ENCODE measurements at regions not wholly inside any gene's neighbourhood (a gene's known extent, or its start where the extent isn't known, plus 50 kb on each side); places are given as distances from the start of the nearest gene placed in this dataset.

DNA sequence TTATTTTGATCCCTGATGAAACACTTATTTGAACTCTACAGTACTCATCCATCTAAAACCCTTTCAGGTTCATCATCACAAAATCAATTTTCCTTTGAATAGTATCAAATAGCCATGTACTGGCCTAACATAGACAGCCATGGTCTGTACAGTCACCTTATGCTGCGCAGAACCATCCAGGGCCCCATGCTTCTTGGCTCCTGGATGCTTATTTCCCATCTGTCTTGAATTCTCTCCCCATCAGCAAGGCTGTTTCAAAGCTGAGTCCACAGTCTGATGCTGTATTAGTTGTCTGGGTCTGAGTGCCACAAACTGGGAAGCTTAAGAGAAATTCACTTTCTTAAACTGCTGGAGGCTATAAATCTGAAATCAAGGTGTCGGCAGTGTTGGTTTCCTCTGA is 290.2 kb downstream of the OSR1 start:
- no peaks in the 10 kb centered on the region for H3K36me3 ChIP-seq
- no peak overlapping the region for H3K27ac ChIP-seq
- intact Hi-C loops (cut with DNase I; ENCODE audit: low total_unique reads), result no loop called here

DNA sequence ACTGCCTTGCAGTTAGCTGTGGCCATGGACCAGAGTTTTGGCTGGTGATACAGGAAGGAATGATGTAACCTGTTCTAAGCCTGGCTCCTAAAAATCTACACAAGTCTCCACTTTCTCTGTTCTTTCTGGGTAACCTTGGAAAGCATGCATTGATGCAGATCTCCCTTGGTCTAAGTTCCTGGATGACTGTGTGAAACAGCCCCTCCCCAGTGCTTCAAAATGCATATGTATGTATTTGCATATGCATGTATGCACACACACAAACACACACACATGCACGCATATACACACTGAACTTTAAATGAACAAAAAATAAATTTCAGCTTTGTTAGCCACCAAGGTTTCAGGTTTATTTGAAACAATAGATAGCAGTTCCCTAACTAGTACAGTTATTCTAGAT is 296.1 kb downstream of the OSR1 start:
- Histone ChIP-seq H3K9me3 (no peaks in the 10 kb centered on the region), H3K4me3 (no peak overlapping the region), H3K27me3 (no peaks in the 10 kb centered on the region), H3K36me3 (no peaks in the 10 kb centered on the region), H3K27ac (no peak overlapping the region), H3K4me1 (no peaks in the 10 kb centered on the region)
- DNase-seq, result no peak
- intact Hi-C loops (cut with DNase I; ENCODE audit: low total_unique reads), result no loop called here
- TF ChIP-seq, protein P1, sequence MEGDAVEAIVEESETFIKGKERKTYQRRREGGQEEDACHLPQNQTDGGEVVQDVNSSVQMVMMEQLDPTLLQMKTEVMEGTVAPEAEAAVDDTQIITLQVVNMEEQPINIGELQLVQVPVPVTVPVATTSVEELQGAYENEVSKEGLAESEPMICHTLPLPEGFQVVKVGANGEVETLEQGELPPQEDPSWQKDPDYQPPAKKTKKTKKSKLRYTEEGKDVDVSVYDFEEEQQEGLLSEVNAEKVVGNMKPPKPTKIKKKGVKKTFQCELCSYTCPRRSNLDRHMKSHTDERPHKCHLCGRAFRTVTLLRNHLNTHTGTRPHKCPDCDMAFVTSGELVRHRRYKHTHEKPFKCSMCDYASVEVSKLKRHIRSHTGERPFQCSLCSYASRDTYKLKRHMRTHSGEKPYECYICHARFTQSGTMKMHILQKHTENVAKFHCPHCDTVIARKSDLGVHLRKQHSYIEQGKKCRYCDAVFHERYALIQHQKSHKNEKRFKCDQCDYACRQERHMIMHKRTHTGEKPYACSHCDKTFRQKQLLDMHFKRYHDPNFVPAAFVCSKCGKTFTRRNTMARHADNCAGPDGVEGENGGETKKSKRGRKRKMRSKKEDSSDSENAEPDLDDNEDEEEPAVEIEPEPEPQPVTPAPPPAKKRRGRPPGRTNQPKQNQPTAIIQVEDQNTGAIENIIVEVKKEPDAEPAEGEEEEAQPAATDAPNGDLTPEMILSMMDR (IDR thresholded peaks at IDR 0.05), result no peak
- no peak for TF ChIP-seq POLR2A (IDR thresholded peaks at IDR 0.05)

More for the DNA sequence above, 290.2 kb downstream of the OSR1 start:
- H3K27me3 ChIP-seq, result no peaks in the 10 kb centered on the region
- H3K4me3 ChIP-seq, result no peak overlapping the region
- no peak for DNase-seq
- TF ChIP-seq, protein P1 (IDR thresholded peaks at IDR 0.05), result no peak
- TF ChIP-seq POLR2A (IDR thresholded peaks at IDR 0.05), result no peak
- H3K9me3 ChIP-seq, result no peaks in the 10 kb centered on the region
- H3K4me1 ChIP-seq, result peaks cover 0 to 4% of the 10 kb centered on the region in 2 donors

DNA sequence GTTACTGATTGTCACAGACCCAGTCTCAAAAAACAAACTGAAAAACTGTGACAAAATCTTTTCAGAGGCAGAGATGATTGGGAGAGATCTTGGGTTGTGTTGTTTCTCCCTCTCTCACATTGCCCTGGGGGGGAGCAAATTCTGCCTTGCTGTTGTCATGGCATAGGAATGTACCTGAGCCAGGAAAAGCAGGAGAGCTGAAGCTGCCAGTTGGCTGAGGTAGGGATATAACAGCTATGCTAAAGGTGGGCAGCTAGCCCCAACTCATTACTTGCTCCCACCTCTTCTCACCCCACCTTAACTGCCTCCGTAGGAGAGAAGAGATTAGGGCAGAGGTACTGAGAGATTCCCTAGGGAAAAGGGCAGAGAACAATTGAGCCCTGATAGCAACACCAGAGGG is 299.3 kb downstream of the OSR1 start:
- TF ChIP-seq, protein P1 (IDR thresholded peaks at IDR 0.05), result no peak
- no peak for TF ChIP-seq POLR2A (IDR thresholded peaks at IDR 0.05)
- Histone ChIP-seq H3K27ac (no peak overlapping the region), H3K36me3 (no peaks in the 10 kb centered on the region), H3K4me3 (no peak overlapping the region), H3K4me1 (no peaks in the 10 kb centered on the region), H3K9me3 (no peaks in the 10 kb centered on the region), H3K27me3 (no peaks in the 10 kb centered on the region)
- DNase-seq, result no peak
- intact Hi-C loops (cut with DNase I; ENCODE audit: low total_unique reads), result no loop called here

DNA sequence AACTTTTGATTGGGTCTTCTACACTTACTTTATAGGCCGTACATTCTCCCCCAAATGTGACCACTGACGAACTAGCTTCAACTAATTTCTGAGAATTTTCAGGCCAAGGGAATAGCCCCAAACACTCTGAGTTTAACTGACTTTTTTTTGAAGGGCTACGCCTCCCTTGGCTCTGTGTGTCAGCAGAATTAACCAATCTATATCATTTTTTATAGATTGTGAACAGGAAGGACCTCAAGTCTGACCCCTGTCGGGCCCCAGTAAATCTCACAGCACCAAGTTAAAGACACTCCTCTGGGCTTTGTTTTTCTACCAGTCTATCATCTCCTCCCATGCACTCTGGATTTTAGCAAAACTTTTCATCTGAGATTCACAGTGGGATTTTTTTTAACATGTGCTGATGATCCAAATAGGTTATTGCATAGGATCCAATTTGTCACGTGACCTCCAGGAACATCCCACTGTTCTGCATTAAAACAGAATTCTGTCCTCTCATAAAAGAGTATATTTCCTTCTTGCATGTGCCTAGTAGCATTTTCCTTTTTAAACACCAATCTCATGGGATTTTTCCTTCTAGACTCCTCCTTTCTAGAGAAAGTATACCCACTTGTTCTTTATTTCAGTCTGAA is 307.1 kb downstream of the OSR1 start:
- no peak for DNase-seq
- TF ChIP-seq POLR2A (IDR thresholded peaks at IDR 0.05), result no peak
- TF ChIP-seq, protein P1 (IDR thresholded peaks at IDR 0.05), result no peak
- Histone ChIP-seq H3K36me3 (no peaks in the 10 kb centered on the region), H3K9me3 (no peaks in the 10 kb centered on the region), H3K4me3 (no peak overlapping the region), H3K4me1 (peaks cover 5 to 8% of the 10 kb centered on the region in 2 donors), H3K27ac (peak overlapping the region in 1 of 2 donors; percentile 63), H3K27me3 (no peaks in the 10 kb centered on the region)
- intact Hi-C loops (cut with DNase I; ENCODE audit: low total_unique reads), result no loop called here

DNA sequence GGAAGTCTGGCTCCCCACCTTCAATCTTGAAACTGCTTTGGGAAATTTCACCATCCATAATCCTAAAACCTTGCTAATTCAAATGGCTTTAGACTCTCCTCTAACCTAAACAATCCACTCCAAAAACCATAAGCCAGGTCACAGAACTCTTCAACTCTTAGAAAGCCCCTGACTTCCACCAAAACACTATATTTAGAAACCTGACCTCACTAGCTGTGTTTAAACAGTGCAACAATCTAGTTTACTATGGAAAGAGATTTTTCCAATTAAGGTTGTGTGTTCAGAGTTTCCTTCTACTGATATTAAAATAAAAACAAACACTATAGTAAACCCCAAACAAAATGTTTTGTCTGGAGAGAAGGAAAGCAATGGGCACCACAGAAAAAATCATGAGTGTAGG is 308.1 kb downstream of the OSR1 start:
- Histone ChIP-seq H3K36me3 (no peaks in the 10 kb centered on the region), H3K4me1 (peaks cover 5 to 10% of the 10 kb centered on the region in 2 donors), H3K27ac (peak overlapping the region; percentile 63 to 72), H3K9me3 (no peaks in the 10 kb centered on the region), H3K27me3 (no peaks in the 10 kb centered on the region), H3K4me3 (no peak overlapping the region)
- TF ChIP-seq, protein P1 (IDR thresholded peaks at IDR 0.05), result no peak
- no peak for TF ChIP-seq POLR2A (IDR thresholded peaks at IDR 0.05)
- no peak for DNase-seq
- intact Hi-C loops (cut with DNase I; ENCODE audit: low total_unique reads), result no loop called here
